Thyroid gland (tissue), 4 donors: ENCODE measurements at regions not wholly inside any gene's neighbourhood (a gene's known extent, or its start where the extent isn't known, plus 50 kb on each side); places are given as distances from the start of the nearest gene placed in this dataset.

Source experiments
- DNase-seq, 2 donors: peaks; one replicate each; pipeline ENCODE4 v3.0.0-alpha.2; 2019
- H3K27ac ChIP-seq, 3 donors: fragments of 200-600 bp; sonication (generic); 1 replicate in 2 of 3; 2 replicates in 1 of 3; pipeline ENCODE4 v1.5.1; 2016 to 2019; ENCODE audit warnings: mild to moderate bottlenecking in 1 of 3, moderate library complexity in 1 of 3
- H3K27me3 ChIP-seq: fragments of 200-600 bp; sonication (generic); one replicate; pipeline ENCODE4 v1.5.1; 2019
- H3K36me3 ChIP-seq, 2 donors: fragments of 200-600 bp; sonication (generic); one replicate each; pipeline ENCODE4 v1.5.1; 2016 to 2019
- H3K4me1 ChIP-seq, 2 donors: fragments of 200-600 bp; sonication (generic); one replicate each; pipeline ENCODE4 v1.5.1; 2017 to 2019
- H3K4me3 ChIP-seq, 3 donors: fragments of 200-600 bp; sonication (generic); replicated peaks in 1 of 3; 1 replicate in 2 of 3; 2 replicates in 1 of 3; pipeline ENCODE4 v1.5.1; 2016; ENCODE audit warnings: mild to moderate bottlenecking in 1 of 3
- H3K9me3 ChIP-seq: fragments of 200-600 bp; sonication (generic); one replicate; pipeline ENCODE4 v1.5.1; 2017
- POLR2A ChIP-seq, 2 donors: fragments of 450-650 bp; IDR thresholded peaks; one replicate each; pipeline ENCODE4 v1.6.1; 2017; ENCODE audit warnings: antibody characterized with exemption in 2 of 2, mild to moderate bottlenecking in 2 of 2, moderate library complexity in 1 of 2
- WGBS, 2 donors: methylation state at CpG; one replicate each; pipeline ENCODE4 v1.1.5; 2017; 5-methylcytosine and 5-hydroxymethylcytosine counted together
- intact Hi-C: fragments of 100-400 bp; cut with DNase I; formaldehyde crosslinking; loops from one replicate; pipeline ENCODE4 v1.15.1; 2023
- TF ChIP-seq, protein P1 (sequence below), 6 experiments: fragments of 200-600 bp in 3 of 6; fragments of 450-650 bp in 3 of 6; sonication (generic) in 3 of 6; IDR thresholded peaks; one replicate each; pipeline ENCODE4 v1.5.1; 2016 to 2019; ENCODE audit warnings: antibody characterized with exemption in 6 of 6, mild to moderate bottlenecking in 2 of 6, inconsistent platforms in 1 of 6, moderate library complexity in 1 of 6

DNA sequence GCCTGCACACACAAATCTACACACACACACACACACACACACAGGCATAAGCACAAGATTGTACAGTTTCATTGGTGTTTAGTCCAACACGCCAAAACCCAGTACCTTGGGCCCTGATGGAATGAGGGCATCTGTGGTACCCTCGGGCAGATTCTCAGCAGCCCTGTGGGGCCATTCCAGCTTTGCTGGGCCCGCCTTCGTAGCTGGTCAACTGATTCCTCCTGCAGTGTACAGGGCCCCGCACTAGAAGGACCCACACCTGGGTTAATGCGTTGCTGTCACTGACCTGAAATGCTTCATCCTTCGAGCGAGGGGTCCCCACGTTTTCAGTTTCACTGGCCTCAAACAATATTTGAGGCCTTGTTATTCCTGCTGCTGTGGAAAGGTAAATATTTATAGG, 731.2 kb downstream of the BRD1 start:
- H3K27me3 ChIP-seq = no peaks in the 10 kb centered on the region

DNA sequence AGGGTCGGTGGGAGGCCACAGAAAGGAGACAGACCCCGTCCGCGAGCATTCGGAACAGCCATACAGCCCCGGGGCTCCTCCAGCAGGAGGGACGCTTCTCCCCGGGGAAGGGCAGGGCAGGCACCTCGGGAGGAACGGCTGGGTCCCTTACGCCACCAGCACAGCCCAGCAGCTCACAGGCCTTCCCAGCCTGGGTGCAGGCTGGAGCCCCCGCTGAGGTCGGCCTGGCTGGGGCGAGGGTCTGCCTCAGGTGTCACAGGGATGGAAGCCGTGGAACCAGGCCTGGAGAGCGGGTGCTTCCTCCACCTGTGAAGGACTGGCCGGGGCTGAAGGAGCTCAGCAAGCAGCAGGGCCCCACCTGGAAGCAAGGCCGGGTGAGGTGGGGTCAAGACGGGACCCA, 732.3 kb downstream of the BRD1 start:
- intact Hi-C loops = no loop called here
- TF ChIP-seq, protein P1, sequence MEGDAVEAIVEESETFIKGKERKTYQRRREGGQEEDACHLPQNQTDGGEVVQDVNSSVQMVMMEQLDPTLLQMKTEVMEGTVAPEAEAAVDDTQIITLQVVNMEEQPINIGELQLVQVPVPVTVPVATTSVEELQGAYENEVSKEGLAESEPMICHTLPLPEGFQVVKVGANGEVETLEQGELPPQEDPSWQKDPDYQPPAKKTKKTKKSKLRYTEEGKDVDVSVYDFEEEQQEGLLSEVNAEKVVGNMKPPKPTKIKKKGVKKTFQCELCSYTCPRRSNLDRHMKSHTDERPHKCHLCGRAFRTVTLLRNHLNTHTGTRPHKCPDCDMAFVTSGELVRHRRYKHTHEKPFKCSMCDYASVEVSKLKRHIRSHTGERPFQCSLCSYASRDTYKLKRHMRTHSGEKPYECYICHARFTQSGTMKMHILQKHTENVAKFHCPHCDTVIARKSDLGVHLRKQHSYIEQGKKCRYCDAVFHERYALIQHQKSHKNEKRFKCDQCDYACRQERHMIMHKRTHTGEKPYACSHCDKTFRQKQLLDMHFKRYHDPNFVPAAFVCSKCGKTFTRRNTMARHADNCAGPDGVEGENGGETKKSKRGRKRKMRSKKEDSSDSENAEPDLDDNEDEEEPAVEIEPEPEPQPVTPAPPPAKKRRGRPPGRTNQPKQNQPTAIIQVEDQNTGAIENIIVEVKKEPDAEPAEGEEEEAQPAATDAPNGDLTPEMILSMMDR (IDR thresholded peaks at IDR 0.05) = no peak
- no peak for TF ChIP-seq POLR2A (IDR thresholded peaks at IDR 0.05)

More for the DNA sequence above, 731.2 kb downstream of the BRD1 start:
- Histone ChIP-seq H3K27ac (no peak overlapping the region), H3K4me3 (no peak overlapping the region), H3K36me3 (no peaks in the 10 kb centered on the region), H3K9me3 (no peaks in the 10 kb centered on the region), H3K4me1 (no peaks in the 10 kb centered on the region)
- no peak for TF ChIP-seq POLR2A (IDR thresholded peaks at IDR 0.05)
- TF ChIP-seq, protein P1 (IDR thresholded peaks at IDR 0.05) = no peak
- intact Hi-C loops = no loop called here
- 85 to 92% methylated on average over 9 of the region's 9 CpGs for WGBS, 2 donors
- no peak for DNase-seq

DNA sequence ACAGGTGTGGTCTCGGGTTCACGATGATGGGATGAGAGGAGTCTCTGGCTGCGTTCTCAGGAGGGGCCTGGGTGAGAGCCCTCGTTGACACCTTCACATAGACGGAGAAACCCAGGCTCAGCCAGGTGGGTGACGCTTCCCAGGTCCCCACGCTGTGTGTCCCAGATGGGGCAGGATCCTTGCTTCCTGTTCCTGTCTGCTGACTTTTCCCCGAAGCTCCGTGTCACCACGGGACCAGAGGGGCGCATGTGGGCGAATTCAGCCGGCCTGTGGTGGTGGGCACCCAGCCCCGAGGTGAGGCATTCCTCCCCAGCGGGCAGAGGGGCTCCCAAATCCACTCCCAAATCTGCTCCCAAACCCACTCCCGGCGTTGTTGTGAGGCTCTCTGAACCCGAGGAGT, 732.8 kb downstream of the BRD1 start:
- no peak for TF ChIP-seq POLR2A (IDR thresholded peaks at IDR 0.05)
- TF ChIP-seq, protein P1 (IDR thresholded peaks at IDR 0.05) = no peak
- no peak for DNase-seq
- no peaks in the 10 kb centered on the region for H3K27me3 ChIP-seq
- no peaks in the 10 kb centered on the region for H3K4me1 ChIP-seq
- intact Hi-C loops = no loop called here
- H3K36me3 ChIP-seq = no peaks in the 10 kb centered on the region
- no peak overlapping the region for H3K4me3 ChIP-seq
- WGBS, 2 donors = 69 to 72% methylated on average over 12 to 17 of the region's 18 CpGs
- H3K9me3 ChIP-seq = no peaks in the 10 kb centered on the region
- no peak overlapping the region for H3K27ac ChIP-seq

More for the DNA sequence above, 732.3 kb downstream of the BRD1 start:
- Histone ChIP-seq H3K27ac (no peak overlapping the region), H3K27me3 (no peaks in the 10 kb centered on the region), H3K4me3 (no peak overlapping the region), H3K4me1 (no peaks in the 10 kb centered on the region), H3K9me3 (no peaks in the 10 kb centered on the region), H3K36me3 (no peaks in the 10 kb centered on the region)
- 81 to 85% methylated on average over 14 to 16 of the region's 19 CpGs for WGBS, 2 donors
- no peak for DNase-seq

DNA sequence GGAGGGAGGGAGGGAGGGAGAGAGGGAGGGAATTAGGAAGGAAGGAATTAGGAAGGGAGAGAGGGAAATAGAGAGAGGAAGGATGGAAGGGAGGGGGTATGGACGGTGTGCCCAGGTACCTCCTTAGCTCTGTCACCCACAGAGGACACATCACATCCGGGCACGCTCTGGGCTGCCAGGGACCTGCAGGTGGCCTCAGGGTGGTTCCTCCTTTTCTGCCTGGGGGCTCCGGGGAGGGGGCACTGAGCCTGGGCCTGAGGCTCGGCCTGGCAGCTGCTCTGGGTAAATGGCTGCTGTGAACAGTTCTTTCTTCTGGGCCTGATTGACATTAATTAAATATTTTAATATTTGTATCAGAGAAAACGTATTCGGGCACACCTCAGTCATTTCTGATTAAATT, 733.5 kb downstream of the BRD1 start:
- no peaks in the 10 kb centered on the region for H3K9me3 ChIP-seq
- WGBS, 2 donors = 76 to 86% methylated on average over 7 of the region's 7 CpGs
- H3K4me3 ChIP-seq = no peak overlapping the region
- H3K4me1 ChIP-seq = no peaks in the 10 kb centered on the region
- intact Hi-C loops = no loop called here
- H3K27ac ChIP-seq = no peak overlapping the region
- no peak for DNase-seq
- no peaks in the 10 kb centered on the region for H3K27me3 ChIP-seq
- no peak for TF ChIP-seq POLR2A (IDR thresholded peaks at IDR 0.05)
- TF ChIP-seq, protein P1 (IDR thresholded peaks at IDR 0.05) = no peak
- H3K36me3 ChIP-seq = no peaks in the 10 kb centered on the region

DNA sequence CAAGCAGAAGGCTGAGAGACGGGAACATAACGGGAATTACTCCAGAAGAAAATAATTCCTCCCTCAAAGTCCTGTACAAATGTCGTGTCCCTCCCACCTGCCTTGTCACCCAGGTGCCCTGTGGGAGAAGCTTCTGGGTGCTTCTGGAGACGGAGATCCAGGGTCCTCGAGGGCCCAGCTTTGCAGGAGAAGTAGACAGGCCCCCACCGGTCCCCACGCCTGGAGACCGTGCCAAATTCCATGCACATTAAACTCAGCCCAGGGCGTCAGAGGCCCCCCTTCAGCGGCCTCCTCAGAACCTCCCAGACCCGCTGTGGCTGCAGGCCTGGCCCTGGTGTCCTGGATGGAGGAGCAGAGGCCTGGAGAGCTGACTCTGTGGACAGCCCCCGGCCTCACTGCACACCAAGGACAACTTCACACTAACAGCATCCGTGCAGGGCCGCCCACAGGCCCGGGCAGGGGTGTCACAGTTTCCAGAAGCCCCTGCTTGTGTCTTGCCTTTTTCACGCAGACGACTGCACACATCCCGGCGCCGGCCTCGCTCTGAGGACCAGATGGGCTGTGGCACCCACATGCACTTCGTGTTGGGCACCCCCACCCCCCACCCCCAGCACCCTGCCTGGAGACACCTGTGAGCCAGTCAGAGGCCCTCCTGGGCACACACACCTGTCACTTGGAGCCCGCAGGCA, 734.3 kb downstream of the BRD1 start:
- WGBS, 2 donors = 58 to 60% methylated on average over 17 to 23 of the region's 23 CpGs
- DNase-seq = no peak
- no peaks in the 10 kb centered on the region for H3K4me1 ChIP-seq
- no peaks in the 10 kb centered on the region for H3K9me3 ChIP-seq
- H3K4me3 ChIP-seq = no peak overlapping the region
- TF ChIP-seq, protein P1 (IDR thresholded peaks at IDR 0.05) = no peak
- TF ChIP-seq POLR2A (IDR thresholded peaks at IDR 0.05) = no peak
- H3K27ac ChIP-seq = no peak overlapping the region
- no peaks in the 10 kb centered on the region for H3K36me3 ChIP-seq
- intact Hi-C loops = no loop called here
- H3K27me3 ChIP-seq = no peaks in the 10 kb centered on the region
